Adrenal gland (tissue), 9 donors: ENCODE measurements at regions not wholly inside any gene's neighbourhood (a gene's known extent, or its start where the extent isn't known, plus 50 kb on each side); places are given as distances from the start of the nearest gene placed in this dataset.
A peak's percentile ranks its signal among the peaks of the same experiment; 100 is the strongest.
"Not testable (repeated sequence)": the region's sequence is repeated elsewhere in the genome, so short reads cannot be mapped to it uniquely, and the experiment has no call there.

ENCODE experiments used
- DNase-seq, 7 donors: peaks; one replicate each; pipeline ENCODE4 v3.0.0-alpha.2; 2019 to 2020
- H3K27ac ChIP-seq, 5 donors: fragments of 200-600 bp; sonication (generic) in 4 of 5; 1 replicate in 3 of 5; 2 replicates in 2 of 5; pipeline versions ENCODE4 v1.5.1 to v1.8.0; 2016 to 2020; ENCODE audit warnings: mild to moderate bottlenecking in 1 of 5
- H3K27me3 ChIP-seq: fragments of 200-600 bp; 2 replicates; pipeline ENCODE4 v1.8.0; 2021
- H3K36me3 ChIP-seq, 2 donors: fragments of 200-600 bp; replicated peaks in 1 of 2; 1 replicate in 1 of 2; 2 replicates in 1 of 2; pipeline versions ENCODE4 v1.5.1 to v1.8.0; 2018 to 2022
- H3K4me1 ChIP-seq, 2 donors: fragments of 200-600 bp; replicated peaks in 1 of 2; 1 replicate in 1 of 2; 2 replicates in 1 of 2; pipeline versions ENCODE4 v1.5.1 to v1.8.0; 2018 to 2021
- H3K4me3 ChIP-seq, 4 donors: fragments of 200-600 bp; sonication (generic) in 3 of 4; one replicate each; pipeline ENCODE4 v1.5.1; 2016 to 2018
- H3K9me3 ChIP-seq, 3 donors: fragments of 200-600 bp; sonication (generic) in 1 of 3; replicated peaks in 1 of 3; 1 replicate in 2 of 3; 2 replicates in 1 of 3; pipeline versions ENCODE4 v1.5.1 to v1.8.0; 2016 to 2021
- POLR2A ChIP-seq, 2 donors: fragments of 450-650 bp; IDR thresholded peaks; one replicate each; pipeline ENCODE4 v1.6.1; 2017; ENCODE audit warnings: antibody characterized with exemption in 2 of 2, mild to moderate bottlenecking in 2 of 2, moderate library complexity in 1 of 2
- WGBS, 4 donors: extraction: QIAGEN DNeasy Blood & Tissue Kit in 2 of 4; methylation state at CpG; one replicate each; pipeline versions ENCODE4 v1.1.5 to v1.1.7; 2013 to 2017; 5-methylcytosine and 5-hydroxymethylcytosine counted together
- intact Hi-C, 2 donors: fragments of 100-400 bp; cut with DNase I; formaldehyde crosslinking; loops; one replicate each; pipeline versions ENCODE4 v1.14.1 to v1.15.0; 2022 to 2023
- TF ChIP-seq, protein P1 (sequence below), 6 experiments: fragments of 450-650 bp in 4 of 6; fragments of 200-600 bp in 2 of 6; sonication (generic) in 1 of 6; IDR thresholded peaks; 1 replicate in 5 of 6; 2 replicates in 1 of 6; pipeline versions ENCODE4 v1.5.1 to v1.8.0; 2016 to 2021; ENCODE audit warnings: antibody characterized with exemption in 6 of 6, mild to moderate bottlenecking in 2 of 6, moderate library complexity in 1 of 6
- donor health status: healthy with polysubstance abuse.
- donor health status: Bipolar disorder and iron deficiency.
- donor health status: DM: yes; HTN: yes; CAD: no.
- donor health status: DM: no; HTN: no; CAD: no.
- donor health status: DM: no; HTN: no; CAD: no.

DNA sequence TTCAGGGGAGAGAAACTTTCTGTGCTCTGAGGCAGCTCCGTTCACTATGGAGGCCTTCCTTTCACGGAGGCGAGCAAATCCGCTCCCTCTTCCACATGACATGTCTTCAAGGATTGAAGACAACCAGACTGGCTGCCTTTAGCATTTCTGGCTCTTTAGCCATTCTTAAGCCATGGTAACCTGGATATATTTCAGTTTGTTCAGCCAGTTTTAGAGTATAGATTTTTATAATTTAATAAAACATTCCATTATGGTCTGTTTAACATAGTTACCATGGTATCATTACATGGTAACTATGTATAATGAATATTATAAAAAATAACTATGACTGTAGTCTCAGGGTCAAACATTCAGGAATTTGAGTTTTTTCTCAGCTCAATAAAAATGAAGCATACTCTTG is 54.2 kb upstream of the NFIA start:
- H3K4me3 ChIP-seq = no peak overlapping the region
- no peaks in the 10 kb centered on the region for H3K27me3 ChIP-seq
- no peaks in the 10 kb centered on the region for H3K36me3 ChIP-seq
- WGBS, 4 donors = 89 to 97% (median 94%) methylated on average over 4 of the region's 4 CpGs
- no peaks in the 10 kb centered on the region for H3K9me3 ChIP-seq
- no peaks in the 10 kb centered on the region for H3K4me1 ChIP-seq
- intact Hi-C loops = no loop called here
- TF ChIP-seq POLR2A (IDR thresholded peaks at IDR 0.05) = no peak
- TF ChIP-seq, protein P1, sequence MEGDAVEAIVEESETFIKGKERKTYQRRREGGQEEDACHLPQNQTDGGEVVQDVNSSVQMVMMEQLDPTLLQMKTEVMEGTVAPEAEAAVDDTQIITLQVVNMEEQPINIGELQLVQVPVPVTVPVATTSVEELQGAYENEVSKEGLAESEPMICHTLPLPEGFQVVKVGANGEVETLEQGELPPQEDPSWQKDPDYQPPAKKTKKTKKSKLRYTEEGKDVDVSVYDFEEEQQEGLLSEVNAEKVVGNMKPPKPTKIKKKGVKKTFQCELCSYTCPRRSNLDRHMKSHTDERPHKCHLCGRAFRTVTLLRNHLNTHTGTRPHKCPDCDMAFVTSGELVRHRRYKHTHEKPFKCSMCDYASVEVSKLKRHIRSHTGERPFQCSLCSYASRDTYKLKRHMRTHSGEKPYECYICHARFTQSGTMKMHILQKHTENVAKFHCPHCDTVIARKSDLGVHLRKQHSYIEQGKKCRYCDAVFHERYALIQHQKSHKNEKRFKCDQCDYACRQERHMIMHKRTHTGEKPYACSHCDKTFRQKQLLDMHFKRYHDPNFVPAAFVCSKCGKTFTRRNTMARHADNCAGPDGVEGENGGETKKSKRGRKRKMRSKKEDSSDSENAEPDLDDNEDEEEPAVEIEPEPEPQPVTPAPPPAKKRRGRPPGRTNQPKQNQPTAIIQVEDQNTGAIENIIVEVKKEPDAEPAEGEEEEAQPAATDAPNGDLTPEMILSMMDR (IDR thresholded peaks at IDR 0.05) = no peak
- H3K27ac ChIP-seq = no peak overlapping the region
- no peak for DNase-seq

- 78 to 83% (median 82%) methylated on average over 7 of the region's 7 CpGs for WGBS, 4 donors
- H3K27me3 ChIP-seq, H3K36me3 ChIP-seq, intact Hi-C loops, H3K9me3 ChIP-seq, H3K4me1 ChIP-seq, DNase-seq, H3K27ac ChIP-seq: not testable (repeated sequence)
- H3K4me3 ChIP-seq = peak overlapping the region in 1 of 4 donors; percentile 11
Observed at GRCh38 chr1:61018068-61018467, 64.3 kb upstream of the NFIA start.

GRCh38 chr1:61017651-61018050 is 64.7 kb upstream of the NFIA start:
- DNase-seq = no peak
- WGBS, 4 donors = 81 to 96% (median 83%) methylated on average over 1 of the region's 1 CpG
- no peaks in the 10 kb centered on the region for H3K27me3 ChIP-seq
- no peaks in the 10 kb centered on the region for H3K4me1 ChIP-seq
- H3K4me3 ChIP-seq = peak overlapping the region in 1 of 4 donors; percentile 11
- intact Hi-C loops = no loop called here
- no peaks in the 10 kb centered on the region for H3K36me3 ChIP-seq
- TF ChIP-seq, protein P1 (IDR thresholded peaks at IDR 0.05) = no peak
- no peak for TF ChIP-seq POLR2A (IDR thresholded peaks at IDR 0.05)
- H3K27ac ChIP-seq = no peak overlapping the region
- no peaks in the 10 kb centered on the region for H3K9me3 ChIP-seq

GRCh38 chr1:61013946-61014667 is 68.3 kb upstream of the NFIA start:
- TF ChIP-seq POLR2A (IDR thresholded peaks at IDR 0.05) = no peak
- TF ChIP-seq, protein P1 (IDR thresholded peaks at IDR 0.05) = no peak
- H3K4me1 ChIP-seq = no peaks in the 10 kb centered on the region
- H3K9me3 ChIP-seq = no peaks in the 10 kb centered on the region
- WGBS, 4 donors = 65 to 81% (median 74%) methylated on average over 4 of the region's 4 CpGs
- intact Hi-C loops = no loop called here
- no peak for DNase-seq
- no peak overlapping the region for H3K27ac ChIP-seq
- no peaks in the 10 kb centered on the region for H3K27me3 ChIP-seq
- H3K36me3 ChIP-seq = no peaks in the 10 kb centered on the region
- H3K4me3 ChIP-seq = no peak overlapping the region
